AG08395 (cell line): ENCODE measurements at regions not wholly inside any gene's neighbourhood (a gene's known extent, or its start where the extent isn't known, plus 50 kb on each side); places are given as distances from the start of the nearest gene placed in this dataset.
"Not testable (repeated sequence)": the region's sequence is repeated elsewhere in the genome, so short reads cannot be mapped to it uniquely, and the experiment has no call there.

Experiments used
- DNase-seq: peaks from one replicate; pipeline ENCODE4 v3.0.0; 2012; ENCODE audit warnings: mixed read lengths, low spot score

- peak; percentile 28 for DNase-seq
Measured at GRCh38 chr3:28575746-28576613, 227.4 kb upstream of the AZI2 start.

- no peak for DNase-seq
Measured at GRCh38 chr3:28576614-28577200, 228.1 kb upstream of the AZI2 start.

GRCh38 chr3:28577941-28578500, 229.4 kb upstream of the AZI2 start:
- no peak for DNase-seq

GRCh38 chr3:28586325-28586724, 237.7 kb upstream of the AZI2 start:
- no peak for DNase-seq

- DNase-seq: no peak
Measured at GRCh38 chr3:28587723-28588122, 239.1 kb upstream of the AZI2 start.

DNA sequence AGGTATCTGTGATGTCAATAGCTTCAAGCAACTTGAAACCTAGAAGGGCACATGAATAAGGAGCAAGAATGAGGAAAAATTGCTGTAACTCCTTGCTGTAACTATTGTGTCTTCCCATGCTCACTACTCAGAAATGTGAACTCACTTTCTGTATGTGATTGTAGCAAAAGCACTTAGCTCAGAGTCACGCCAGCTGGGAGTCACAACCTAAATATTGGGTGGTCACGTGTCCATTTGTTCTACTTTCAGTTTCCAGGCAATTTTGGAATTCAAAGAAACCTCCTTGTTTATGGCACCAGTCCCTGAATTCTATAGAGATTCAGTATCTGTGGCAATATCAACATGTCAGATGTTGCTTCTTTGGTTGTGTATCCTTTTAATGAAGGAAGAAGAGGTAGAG, 241.6 kb upstream of the AZI2 start:
- no peak for DNase-seq

- no peak for DNase-seq
Measured at GRCh38 chr3:28590860-28591259, 242.2 kb upstream of the AZI2 start.

GRCh38 chr3:28595372-28595771, 246.7 kb upstream of the AZI2 start:
- DNase-seq: no peak

- no peak for DNase-seq
Measured at GRCh38 chr3:28597452-28597851, 248.8 kb upstream of the AZI2 start.

GRCh38 chr3:28598165-28598564, 249.5 kb upstream of the AZI2 start:
- no peak for DNase-seq

- no peak for DNase-seq
Measured at GRCh38 chr3:28601291-28601690, 252.7 kb upstream of the AZI2 start.

- DNase-seq: no peak
Measured at GRCh38 chr3:28606283-28606682, 257.7 kb upstream of the AZI2 start.

- DNase-seq: no peak
Measured at GRCh38 chr3:28612232-28612631, 263.6 kb upstream of the AZI2 start.

DNA sequence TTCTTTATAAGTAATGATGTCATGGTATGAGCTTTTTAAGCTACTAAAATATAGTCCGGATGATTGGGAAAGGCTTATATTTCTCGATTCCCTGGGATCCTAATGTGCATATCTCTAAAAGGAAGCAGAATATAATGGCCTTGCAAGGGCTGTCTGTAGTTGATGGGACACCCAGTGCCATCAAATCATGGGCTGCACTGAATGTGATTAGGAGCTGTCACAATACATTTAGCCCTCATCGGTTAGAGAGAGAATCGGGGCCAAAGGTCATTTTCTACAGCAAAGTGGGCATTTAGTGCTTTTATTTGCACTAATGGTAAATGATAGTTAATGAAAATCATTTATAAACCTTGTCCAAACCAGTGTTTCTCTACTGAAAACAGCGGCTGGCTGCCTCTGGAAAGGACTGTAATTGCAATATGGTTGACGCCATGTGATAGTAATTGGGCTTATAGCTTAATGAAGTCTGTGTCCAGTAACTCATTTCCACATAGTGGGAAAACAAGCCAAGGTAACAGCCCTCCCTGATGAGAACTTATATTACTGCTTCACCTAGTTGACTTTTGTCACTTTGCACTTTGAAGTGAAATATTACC, 265.0 kb upstream of the AZI2 start:
- no peak for DNase-seq

GRCh38 chr3:28615071-28615470, 266.4 kb upstream of the AZI2 start:
- no peak for DNase-seq

DNA sequence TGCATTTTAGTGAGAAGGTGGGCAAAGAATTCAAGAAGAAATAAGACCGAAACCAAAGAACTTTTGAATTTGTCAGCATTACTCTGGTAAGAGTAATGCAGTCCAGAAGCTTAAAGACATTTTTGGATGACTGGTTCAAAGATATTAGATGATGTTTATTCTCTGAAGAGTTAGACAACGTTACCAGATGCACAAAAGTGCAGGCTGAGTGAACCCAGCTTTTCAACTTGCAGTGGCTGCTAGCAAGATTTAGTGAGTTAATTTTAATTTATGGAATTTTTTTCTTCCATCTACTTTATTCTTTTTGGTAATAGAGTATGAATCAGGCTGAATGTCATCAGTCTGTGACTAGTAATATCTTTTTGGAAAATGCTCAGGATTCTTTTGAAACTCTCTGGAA, 267.3 kb upstream of the AZI2 start:
- no peak for DNase-seq

- no peak for DNase-seq
Measured at GRCh38 chr3:28617821-28618220, 269.2 kb upstream of the AZI2 start.

DNA sequence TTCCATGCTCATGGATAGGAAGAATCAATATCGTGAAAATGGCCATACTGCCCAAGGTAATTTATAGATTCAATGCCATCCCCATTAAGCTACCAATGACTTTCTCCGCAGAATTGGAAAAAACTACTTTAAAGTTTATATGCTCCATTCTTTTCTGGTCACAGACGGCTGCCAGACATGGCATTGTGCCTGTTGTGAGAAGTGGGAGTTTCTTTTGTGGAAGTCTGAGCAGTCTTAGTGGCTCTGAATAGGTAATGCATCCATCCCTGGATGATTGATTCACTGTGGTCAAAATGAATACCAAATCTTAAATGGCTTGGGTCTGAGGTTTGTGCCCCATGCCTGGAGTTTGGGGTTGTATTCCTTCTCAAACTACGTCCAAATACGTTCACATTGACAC, 274.5 kb upstream of the AZI2 start:
- no peak for DNase-seq

- no peak for DNase-seq
Measured at GRCh38 chr3:28624084-28624483, 275.5 kb upstream of the AZI2 start.

- DNase-seq: not testable (repeated sequence)
Measured at GRCh38 chr3:28627843-28628242, 279.2 kb upstream of the AZI2 start.

DNA sequence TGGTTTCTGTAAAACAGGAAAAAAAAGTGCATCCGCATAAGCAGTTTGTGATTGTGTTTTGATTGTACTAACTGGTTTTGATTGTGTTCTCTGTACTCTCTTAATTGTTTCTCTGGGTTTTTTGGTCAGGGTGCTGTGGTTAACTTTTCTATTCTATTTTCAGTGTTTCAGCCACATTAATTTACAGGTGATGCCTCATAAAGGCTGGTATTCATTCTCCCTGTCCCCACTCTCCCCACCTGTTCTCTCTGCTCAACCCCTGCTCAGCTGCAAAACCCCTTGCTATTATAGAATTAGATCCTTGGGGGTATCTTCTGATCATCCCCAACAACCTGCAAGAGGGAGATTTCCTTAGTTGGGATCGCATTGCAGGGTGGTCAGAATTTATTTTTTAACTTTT, 285.4 kb upstream of the AZI2 start:
- no peak for DNase-seq

- no peak for DNase-seq
Measured at GRCh38 chr3:28637742-28638141, 289.1 kb upstream of the AZI2 start.

- DNase-seq: no peak
Measured at GRCh38 chr3:28645149-28645548, 296.5 kb upstream of the AZI2 start.
